ENCODE measurements at regions not wholly inside any gene's neighbourhood (a gene's known extent, or its start where the extent isn't known, plus 50 kb on each side); places are given as distances from the start of the nearest gene placed in this dataset.

GRCh38 chr4:124905441-124905840 is 192.9 kb upstream of the ANKRD50 start:
- Histone ChIP-seq H3K36me3 (ENCODE audit: control insufficient read depth, insufficient read depth, low read length) (no peaks in the 10 kb centered on the region), H3K4me3 (ENCODE audit: low read depth, low read length) (no peak overlapping the region), H3K27me3 (ENCODE audit: control insufficient read depth, insufficient read depth, low read length) (no peaks in the 10 kb centered on the region)
- no peak for DNase-seq (ENCODE audit: low read depth)
- TF ChIP-seq CTCF (IDR thresholded peaks at IDR 0.05; ENCODE audit: insufficient read depth, low read length, poor library complexity, severe bottlenecking), result no peak

GRCh38 chr4:124904723-124905388 is 192.3 kb upstream of the ANKRD50 start:
- no peak for DNase-seq (ENCODE audit: low read depth)
- Histone ChIP-seq H3K27me3 (ENCODE audit: control insufficient read depth, insufficient read depth, low read length) (no peaks in the 10 kb centered on the region), H3K4me3 (ENCODE audit: low read depth, low read length) (no peak overlapping the region), H3K36me3 (ENCODE audit: control insufficient read depth, insufficient read depth, low read length) (no peaks in the 10 kb centered on the region)
- no peak for TF ChIP-seq CTCF (IDR thresholded peaks at IDR 0.05; ENCODE audit: insufficient read depth, low read length, poor library complexity, severe bottlenecking)

DNA sequence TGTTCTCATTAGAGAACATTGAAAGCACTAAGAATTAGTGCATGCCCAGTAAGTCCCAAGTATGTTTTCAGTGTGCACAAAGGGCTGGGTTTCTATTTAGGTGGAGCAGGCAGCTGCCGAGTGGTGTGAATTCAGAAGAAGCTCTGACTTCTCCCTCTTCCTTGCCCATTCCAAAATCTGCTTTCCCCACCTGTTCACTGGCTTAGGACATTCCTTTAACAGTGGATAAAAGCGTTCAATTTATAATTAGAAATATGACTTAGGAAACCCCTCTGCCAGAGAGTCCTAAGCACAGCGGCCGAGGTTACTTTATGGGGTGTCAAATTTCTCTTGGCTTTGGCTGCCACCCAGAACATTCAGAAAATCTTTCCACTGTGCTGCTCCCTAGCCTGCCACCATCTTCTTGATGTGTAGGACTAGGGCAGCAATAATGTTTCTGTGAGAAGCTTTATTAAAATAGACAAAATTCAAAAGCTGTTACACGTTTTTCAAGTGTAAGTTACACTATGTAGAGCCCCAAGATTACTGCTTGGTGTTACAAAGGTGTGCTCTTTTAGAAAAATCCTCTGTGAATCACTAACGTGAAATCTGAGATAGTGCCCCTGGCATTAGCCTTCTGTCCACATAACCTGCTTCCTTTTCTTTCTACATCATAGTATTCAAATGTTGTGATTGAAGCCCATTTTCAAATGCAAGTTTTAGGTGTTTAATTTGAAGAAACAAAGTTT is 191.6 kb upstream of the ANKRD50 start:
- Histone ChIP-seq H3K36me3 (ENCODE audit: control insufficient read depth, insufficient read depth, low read length) (no peaks in the 10 kb centered on the region), H3K4me3 (ENCODE audit: low read depth, low read length) (peak overlapping the region; percentile 25), H3K27me3 (ENCODE audit: control insufficient read depth, insufficient read depth, low read length) (no peaks in the 10 kb centered on the region)
- no peak for DNase-seq (ENCODE audit: low read depth)
- TF ChIP-seq CTCF (IDR thresholded peaks at IDR 0.05; ENCODE audit: insufficient read depth, low read length, poor library complexity, severe bottlenecking), result no peak

GRCh38 chr4:124902001-124902515 is 189.5 kb upstream of the ANKRD50 start:
- Histone ChIP-seq H3K4me3 (ENCODE audit: low read depth, low read length) (no peak overlapping the region), H3K36me3 (ENCODE audit: control insufficient read depth, insufficient read depth, low read length) (no peaks in the 10 kb centered on the region), H3K27me3 (ENCODE audit: control insufficient read depth, insufficient read depth, low read length) (no peaks in the 10 kb centered on the region)
- DNase-seq (ENCODE audit: low read depth), result no peak
- TF ChIP-seq CTCF (IDR thresholded peaks at IDR 0.05; ENCODE audit: insufficient read depth, low read length, poor library complexity, severe bottlenecking), result no peak

DNA sequence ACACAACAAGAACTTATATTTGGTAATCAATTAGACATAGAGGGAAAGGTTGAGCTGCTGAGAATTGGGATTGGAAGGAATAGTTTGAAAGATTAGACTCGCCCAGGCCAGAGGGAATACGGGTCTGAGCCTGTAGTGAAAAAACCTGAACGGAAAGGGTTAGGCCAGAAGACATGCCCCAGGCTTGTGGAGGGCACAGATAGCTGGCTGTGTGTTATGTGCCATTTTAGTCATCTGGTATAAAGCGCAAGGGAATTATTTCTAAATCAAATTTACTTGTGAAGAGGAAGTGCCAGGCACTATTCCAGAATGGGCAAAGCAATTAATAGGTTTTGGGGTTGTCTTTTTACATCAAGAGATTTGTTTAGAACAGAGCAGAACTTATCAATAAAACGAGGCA is 187.5 kb upstream of the ANKRD50 start:
- H3K4me3 ChIP-seq (ENCODE audit: low read depth, low read length), result no peak overlapping the region
- H3K27me3 ChIP-seq (ENCODE audit: control insufficient read depth, insufficient read depth, low read length), result no peaks in the 10 kb centered on the region
- no peaks in the 10 kb centered on the region for H3K36me3 ChIP-seq (ENCODE audit: control insufficient read depth, insufficient read depth, low read length)
- TF ChIP-seq CTCF (IDR thresholded peaks at IDR 0.05; ENCODE audit: insufficient read depth, low read length, poor library complexity, severe bottlenecking), result no peak
- DNase-seq (ENCODE audit: low read depth), result no peak

Data from kidney epithelial cell (primary cell).